ENCODE measurements at regions not wholly inside any gene's neighbourhood (a gene's known extent, or its start where the extent isn't known, plus 50 kb on each side); places are given as distances from the start of the nearest gene placed in this dataset.
"Not testable (repeated sequence)": the region's sequence is repeated elsewhere in the genome, so short reads cannot be mapped to it uniquely, and the experiment has no call there.

DNA sequence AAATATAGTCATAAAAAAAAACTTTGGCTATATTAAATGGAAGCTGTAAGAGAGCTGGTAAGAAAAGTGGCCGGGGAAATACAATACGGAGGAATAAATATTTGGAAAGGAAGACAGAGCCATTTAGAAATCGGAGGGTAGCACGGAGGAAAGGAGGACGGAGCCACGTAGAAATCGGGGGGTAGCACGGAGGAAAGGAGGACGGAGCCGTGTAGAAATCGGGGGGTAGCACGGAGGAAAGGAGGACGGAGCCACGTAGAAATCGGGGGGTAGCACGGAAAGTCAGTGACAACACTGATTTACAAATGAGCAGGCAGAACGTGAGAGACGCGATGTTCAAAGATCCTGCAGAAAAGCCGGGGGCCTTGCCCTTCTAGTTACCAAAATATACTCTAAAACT lies 189.0 kb downstream of the BANP start:
- not testable (repeated sequence) for TF ChIP-seq POLR2AphosphoS5 (IDR thresholded peaks at IDR 0.05; ENCODE audit: low read depth, low read length); TAF1 (IDR thresholded peaks at IDR 0.05; ENCODE audit: low read depth, low read length); POLR2A (IDR thresholded peaks at IDR 0.05; ENCODE audit: low read depth, low read length); PAX5 (IDR thresholded peaks at IDR 0.05; ENCODE audit: insufficient read depth, low read length, severe bottlenecking); SPI1 (IDR thresholded peaks at IDR 0.05; ENCODE audit: low read depth, low read length)
